OCI-LY1 (cell line): ENCODE measurements at regions not wholly inside any gene's neighbourhood (a gene's known extent, or its start where the extent isn't known, plus 50 kb on each side); places are given as distances from the start of the nearest gene placed in this dataset.

Source experiments
- EZH2 ChIP-seq: fragments of 200-600 bp; sonication (generic), shearing (Covaris generic); IDR thresholded peaks from 2 replicates; pipeline ENCODE4 v1.8.0; 2017; ENCODE audit warnings: borderline replicate concordance, mixed run types, mild to moderate bottlenecking, antibody characterized with exemption, low read length, moderate library complexity, mixed read lengths
- TF ChIP-seq, protein P1 (sequence below): fragments of 200-600 bp; sonication (generic), shearing (Covaris generic); IDR thresholded peaks from 2 replicates; pipeline ENCODE4 v1.5.1; 2017; ENCODE audit warnings: mild to moderate bottlenecking, antibody characterized with exemption, low read length, moderate library complexity, mixed read lengths

DNA sequence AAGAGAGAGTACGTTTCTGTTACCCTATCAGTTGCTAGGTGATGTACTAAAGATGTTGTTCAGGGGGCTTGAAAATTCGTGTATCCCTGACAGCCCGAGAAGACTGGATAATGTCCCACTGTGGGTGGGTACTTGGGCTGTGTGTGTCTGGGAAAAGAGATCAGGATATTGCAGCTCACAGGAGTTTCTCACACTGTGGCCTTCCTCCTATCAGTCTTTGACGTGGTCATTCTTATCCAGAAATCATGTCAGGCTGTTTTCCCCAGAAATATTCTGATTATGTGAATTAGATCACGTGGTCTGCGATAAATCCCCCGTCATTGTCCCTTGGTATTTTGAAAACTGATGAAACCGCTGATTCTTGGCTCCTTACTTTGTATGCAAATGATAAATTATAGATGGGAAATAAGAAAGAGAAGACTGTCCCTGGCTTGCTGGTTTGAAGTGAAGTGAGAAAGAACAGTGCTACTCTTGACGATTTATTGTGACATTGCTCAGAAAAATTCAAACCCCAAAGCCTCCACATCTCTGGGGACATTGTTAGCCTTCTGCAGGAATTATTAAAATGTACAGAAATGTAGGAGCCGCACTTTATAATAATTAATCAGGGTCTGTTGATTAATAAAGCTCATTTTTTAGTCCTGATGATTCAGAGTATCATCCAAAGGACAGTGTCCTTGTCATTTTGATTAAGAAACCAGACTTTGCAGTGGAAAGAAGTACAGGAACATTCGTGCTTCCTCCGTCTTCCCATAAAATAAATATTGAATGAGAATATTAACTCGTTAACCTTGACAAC lies 167.5 kb upstream of the TSHZ2 start:
- no peak for TF ChIP-seq EZH2
- TF ChIP-seq, protein P1, sequence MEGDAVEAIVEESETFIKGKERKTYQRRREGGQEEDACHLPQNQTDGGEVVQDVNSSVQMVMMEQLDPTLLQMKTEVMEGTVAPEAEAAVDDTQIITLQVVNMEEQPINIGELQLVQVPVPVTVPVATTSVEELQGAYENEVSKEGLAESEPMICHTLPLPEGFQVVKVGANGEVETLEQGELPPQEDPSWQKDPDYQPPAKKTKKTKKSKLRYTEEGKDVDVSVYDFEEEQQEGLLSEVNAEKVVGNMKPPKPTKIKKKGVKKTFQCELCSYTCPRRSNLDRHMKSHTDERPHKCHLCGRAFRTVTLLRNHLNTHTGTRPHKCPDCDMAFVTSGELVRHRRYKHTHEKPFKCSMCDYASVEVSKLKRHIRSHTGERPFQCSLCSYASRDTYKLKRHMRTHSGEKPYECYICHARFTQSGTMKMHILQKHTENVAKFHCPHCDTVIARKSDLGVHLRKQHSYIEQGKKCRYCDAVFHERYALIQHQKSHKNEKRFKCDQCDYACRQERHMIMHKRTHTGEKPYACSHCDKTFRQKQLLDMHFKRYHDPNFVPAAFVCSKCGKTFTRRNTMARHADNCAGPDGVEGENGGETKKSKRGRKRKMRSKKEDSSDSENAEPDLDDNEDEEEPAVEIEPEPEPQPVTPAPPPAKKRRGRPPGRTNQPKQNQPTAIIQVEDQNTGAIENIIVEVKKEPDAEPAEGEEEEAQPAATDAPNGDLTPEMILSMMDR, result no peak
